GM13976 (cell line): ENCODE measurements at regions not wholly inside any gene's neighbourhood (a gene's known extent, or its start where the extent isn't known, plus 50 kb on each side); places are given as distances from the start of the nearest gene placed in this dataset.
"Not testable (repeated sequence)": the region's sequence is repeated elsewhere in the genome, so short reads cannot be mapped to it uniquely, and the experiment has no call there.

Source experiments
- DNase-seq: peaks from one replicate; pipeline ENCODE4 v3.0.0; 2012; ENCODE audit warnings: low spot score
- CTCF ChIP-seq: IDR thresholded peaks from 2 replicates; pipeline ENCODE4 v1.5.1; 2012; ENCODE audit warnings: borderline replicate concordance, mild to moderate bottlenecking; ENCODE audit not compliant: insufficient read depth; ENCODE audit errors: extremely low read depth, missing control alignments, control extremely low read depth
- in situ Hi-C: fragments of 300-500 bp; cut with MboI; formaldehyde crosslinking; loops from one replicate; pipeline ENCODE4 v1.12.0; 2022; ENCODE audit warnings: low sequenced_read_pairs, mixed read lengths, inconsistent platforms; ENCODE audit not compliant: unreplicated experiment

- in situ Hi-C loops = no loop called here
- TF ChIP-seq CTCF = no peak
- no peak for DNase-seq
Observed at GRCh38 chr10:22831586-22831985, 96.3 kb upstream of the ARMC3 start.

GRCh38 chr10:22828712-22829111 is 99.1 kb upstream of the ARMC3 start:
- DNase-seq, in situ Hi-C loops: not testable (repeated sequence)

- TF ChIP-seq CTCF = no peak
- in situ Hi-C loops = no loop called here
- no peak for DNase-seq
Observed at GRCh38 chr10:22825841-22826240, 102.0 kb upstream of the ARMC3 start.

- DNase-seq = no peak
- TF ChIP-seq CTCF = no peak
- in situ Hi-C loops = no loop called here
Observed at GRCh38 chr10:22824984-22825383, 102.9 kb upstream of the ARMC3 start.

- TF ChIP-seq CTCF = no peak
- no peak for DNase-seq
- in situ Hi-C loops = no loop called here
Observed at GRCh38 chr10:22824520-22824919, 103.3 kb upstream of the ARMC3 start.

GRCh38 chr10:22823109-22823508 is 104.7 kb upstream of the ARMC3 start:
- no peak for DNase-seq
- in situ Hi-C loops = no loop called here
- TF ChIP-seq CTCF = no peak

GRCh38 chr10:22821921-22822320 is 105.9 kb upstream of the ARMC3 start:
- DNase-seq, in situ Hi-C loops: not testable (repeated sequence)

GRCh38 chr10:22821501-22821900 is 106.4 kb upstream of the ARMC3 start:
- no peak for DNase-seq
- no peak for TF ChIP-seq CTCF
- in situ Hi-C loops = no loop called here
